ENCODE measurements at regions not wholly inside any gene's neighbourhood (a gene's known extent, or its start where the extent isn't known, plus 50 kb on each side); places are given as distances from the start of the nearest gene placed in this dataset.

DNA sequence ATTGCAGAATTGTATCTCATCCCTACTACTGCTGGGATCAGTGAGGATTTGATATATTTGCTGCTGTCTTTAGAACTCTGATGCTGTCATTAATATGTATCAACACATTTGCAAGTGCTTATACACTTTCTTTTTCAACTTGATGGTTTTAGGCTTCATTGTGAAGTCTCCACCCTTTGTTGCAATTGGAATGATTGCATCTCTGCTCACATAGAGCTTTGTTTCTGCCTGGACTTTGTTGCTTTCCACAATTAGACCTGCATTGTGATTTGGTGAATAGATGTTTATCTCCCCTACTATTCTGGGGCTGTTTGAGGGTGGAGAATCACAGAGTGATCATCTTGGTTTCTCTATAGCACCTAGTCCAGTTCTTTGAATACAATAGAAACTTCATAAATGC is 666.7 kb downstream of the EPM2A start:
- Histone ChIP-seq H3K4me2 (ENCODE audit: low read length) (no peak overlapping the region), H3K27me3 (ENCODE audit: insufficient read depth, low read length) (no peaks in the 10 kb centered on the region), H2AFZ (ENCODE audit: low read length) (no peak overlapping the region), H3K27ac (ENCODE audit: low read depth, low read length, poor library complexity, severe bottlenecking) (no peak overlapping the region), H3K9ac (ENCODE audit: low read length) (no peak overlapping the region), H4K20me1 (ENCODE audit: insufficient read depth, low read length) (no peaks in the 10 kb centered on the region), H3K79me2 (ENCODE audit: insufficient read depth, low read length) (no peaks in the 10 kb centered on the region), H3K9me2 (ENCODE audit: low read depth, low read length) (no peaks in the 10 kb centered on the region), H3K9me3 (ENCODE audit: low read length) (no peaks in the 10 kb centered on the region), H3F3A (ENCODE audit: insufficient read depth, low read length) (no peaks in the 10 kb centered on the region), H3K4me3 (ENCODE audit: low read depth, low read length, poor library complexity, severe bottlenecking) (no peak overlapping the region), H3K4me1 (ENCODE audit: insufficient read depth, low read length, severe bottlenecking) (no peaks in the 10 kb centered on the region), H3K36me3 (ENCODE audit: insufficient read depth, low read length) (no peaks in the 10 kb centered on the region)
- TF ChIP-seq, protein P1, sequence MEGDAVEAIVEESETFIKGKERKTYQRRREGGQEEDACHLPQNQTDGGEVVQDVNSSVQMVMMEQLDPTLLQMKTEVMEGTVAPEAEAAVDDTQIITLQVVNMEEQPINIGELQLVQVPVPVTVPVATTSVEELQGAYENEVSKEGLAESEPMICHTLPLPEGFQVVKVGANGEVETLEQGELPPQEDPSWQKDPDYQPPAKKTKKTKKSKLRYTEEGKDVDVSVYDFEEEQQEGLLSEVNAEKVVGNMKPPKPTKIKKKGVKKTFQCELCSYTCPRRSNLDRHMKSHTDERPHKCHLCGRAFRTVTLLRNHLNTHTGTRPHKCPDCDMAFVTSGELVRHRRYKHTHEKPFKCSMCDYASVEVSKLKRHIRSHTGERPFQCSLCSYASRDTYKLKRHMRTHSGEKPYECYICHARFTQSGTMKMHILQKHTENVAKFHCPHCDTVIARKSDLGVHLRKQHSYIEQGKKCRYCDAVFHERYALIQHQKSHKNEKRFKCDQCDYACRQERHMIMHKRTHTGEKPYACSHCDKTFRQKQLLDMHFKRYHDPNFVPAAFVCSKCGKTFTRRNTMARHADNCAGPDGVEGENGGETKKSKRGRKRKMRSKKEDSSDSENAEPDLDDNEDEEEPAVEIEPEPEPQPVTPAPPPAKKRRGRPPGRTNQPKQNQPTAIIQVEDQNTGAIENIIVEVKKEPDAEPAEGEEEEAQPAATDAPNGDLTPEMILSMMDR (IDR thresholded peaks at IDR 0.05; ENCODE audit: low read length) = no peak

DNA sequence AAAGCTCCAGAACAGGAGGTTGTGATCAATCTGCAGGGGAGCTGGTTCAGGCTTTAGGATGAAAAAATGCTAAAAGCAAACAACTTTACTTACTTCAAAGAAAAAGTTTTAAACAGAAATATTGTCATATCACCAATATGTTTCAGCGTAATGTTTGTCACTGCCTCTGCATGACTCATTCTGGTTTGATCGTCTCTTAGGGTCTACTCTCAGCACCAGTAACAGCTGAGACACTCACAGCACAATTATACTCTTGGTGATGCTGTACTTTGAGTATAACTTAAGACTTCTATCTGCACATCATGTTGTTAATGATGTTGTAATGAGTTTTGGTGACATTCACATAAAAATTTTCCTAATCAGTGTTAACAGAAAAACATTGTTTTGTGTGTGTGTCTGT is 665.4 kb downstream of the EPM2A start:
- no peaks in the 10 kb centered on the region for H3F3A ChIP-seq (ENCODE audit: insufficient read depth, low read length)
- H3K79me2 ChIP-seq (ENCODE audit: insufficient read depth, low read length) = no peaks in the 10 kb centered on the region
- H3K4me3 ChIP-seq (ENCODE audit: low read depth, low read length, poor library complexity, severe bottlenecking) = no peak overlapping the region
- H3K27me3 ChIP-seq (ENCODE audit: insufficient read depth, low read length) = no peaks in the 10 kb centered on the region
- no peak overlapping the region for H3K4me2 ChIP-seq (ENCODE audit: low read length)
- H2AFZ ChIP-seq (ENCODE audit: low read length) = no peak overlapping the region
- TF ChIP-seq, protein P1 (IDR thresholded peaks at IDR 0.05; ENCODE audit: low read length) = no peak
- no peak for TF ChIP-seq EZH2 (IDR thresholded peaks at IDR 0.05; ENCODE audit: borderline replicate concordance, low read length)
- no peak overlapping the region for H3K27ac ChIP-seq (ENCODE audit: low read depth, low read length, poor library complexity, severe bottlenecking)
- H3K4me1 ChIP-seq (ENCODE audit: insufficient read depth, low read length, severe bottlenecking) = no peaks in the 10 kb centered on the region
- H4K20me1 ChIP-seq (ENCODE audit: insufficient read depth, low read length) = no peaks in the 10 kb centered on the region
- no peak overlapping the region for H3K9ac ChIP-seq (ENCODE audit: low read length)
- no peaks in the 10 kb centered on the region for H3K9me3 ChIP-seq (ENCODE audit: low read length)
- H3K36me3 ChIP-seq (ENCODE audit: insufficient read depth, low read length) = no peaks in the 10 kb centered on the region
- H3K9me2 ChIP-seq (ENCODE audit: low read depth, low read length) = no peaks in the 10 kb centered on the region

DNA sequence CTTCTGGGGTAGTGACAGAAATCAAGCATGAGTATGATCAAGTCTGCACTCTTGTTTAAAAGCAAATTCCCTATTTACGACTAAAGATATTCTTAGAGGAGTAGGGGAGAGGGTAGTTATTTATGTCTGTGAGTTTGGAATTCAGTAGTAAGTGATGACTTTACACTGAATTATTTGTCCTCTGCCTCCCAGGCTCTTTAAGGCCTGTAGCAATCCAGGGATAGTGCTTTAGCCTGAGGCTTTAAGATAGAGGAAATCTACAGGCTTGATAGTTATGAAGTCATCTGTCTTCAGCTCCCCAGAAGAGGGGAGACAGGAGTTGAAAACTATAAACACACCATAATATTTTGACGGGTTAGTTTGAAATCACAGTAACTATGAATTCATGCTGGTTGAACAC is 664.5 kb downstream of the EPM2A start:
- Histone ChIP-seq H2AFZ (ENCODE audit: low read length) (no peak overlapping the region), H4K20me1 (ENCODE audit: insufficient read depth, low read length) (no peaks in the 10 kb centered on the region), H3K4me2 (ENCODE audit: low read length) (no peak overlapping the region), H3K27me3 (ENCODE audit: insufficient read depth, low read length) (no peaks in the 10 kb centered on the region), H3K36me3 (ENCODE audit: insufficient read depth, low read length) (no peaks in the 10 kb centered on the region), H3K9ac (ENCODE audit: low read length) (no peak overlapping the region), H3K9me3 (ENCODE audit: low read length) (no peaks in the 10 kb centered on the region), H3K79me2 (ENCODE audit: insufficient read depth, low read length) (no peaks in the 10 kb centered on the region), H3K27ac (ENCODE audit: low read depth, low read length, poor library complexity, severe bottlenecking) (no peak overlapping the region), H3F3A (ENCODE audit: insufficient read depth, low read length) (no peaks in the 10 kb centered on the region), H3K9me2 (ENCODE audit: low read depth, low read length) (no peaks in the 10 kb centered on the region), H3K4me1 (ENCODE audit: insufficient read depth, low read length, severe bottlenecking) (no peaks in the 10 kb centered on the region), H3K4me3 (ENCODE audit: low read depth, low read length, poor library complexity, severe bottlenecking) (no peak overlapping the region)
- TF ChIP-seq EZH2 (IDR thresholded peaks at IDR 0.05; ENCODE audit: borderline replicate concordance, low read length) = no peak

DNA sequence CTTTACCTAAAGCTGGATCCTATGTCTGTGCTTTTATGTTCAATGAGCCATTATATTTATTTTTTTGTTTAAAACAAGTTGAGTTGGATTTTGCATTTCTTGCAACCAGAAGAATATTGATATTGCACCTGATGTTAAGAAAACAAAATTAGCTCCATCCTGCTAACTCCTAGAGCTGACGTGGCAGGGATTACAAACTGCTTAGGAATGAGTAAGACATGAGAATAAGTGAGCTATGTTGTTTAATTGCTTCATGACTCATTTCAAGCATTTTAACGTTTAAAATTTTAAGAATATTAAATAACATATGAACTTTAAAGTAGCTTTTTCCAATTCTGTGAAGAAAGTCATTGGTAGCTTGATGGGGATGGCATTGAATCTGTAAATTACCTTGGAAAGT is 663.5 kb downstream of the EPM2A start:
- no peak for TF ChIP-seq EZH2 (IDR thresholded peaks at IDR 0.05; ENCODE audit: borderline replicate concordance, low read length)
- TF ChIP-seq, protein P1 (IDR thresholded peaks at IDR 0.05; ENCODE audit: low read length) = no peak
- no peak overlapping the region for H3K4me2 ChIP-seq (ENCODE audit: low read length)
- H4K20me1 ChIP-seq (ENCODE audit: insufficient read depth, low read length) = no peaks in the 10 kb centered on the region
- H2AFZ ChIP-seq (ENCODE audit: low read length) = no peak overlapping the region
- H3K79me2 ChIP-seq (ENCODE audit: insufficient read depth, low read length) = no peaks in the 10 kb centered on the region
- no peaks in the 10 kb centered on the region for H3K9me3 ChIP-seq (ENCODE audit: low read length)
- no peaks in the 10 kb centered on the region for H3K36me3 ChIP-seq (ENCODE audit: insufficient read depth, low read length)
- H3K4me3 ChIP-seq (ENCODE audit: low read depth, low read length, poor library complexity, severe bottlenecking) = no peak overlapping the region
- H3K9ac ChIP-seq (ENCODE audit: low read length) = no peak overlapping the region
- no peak overlapping the region for H3K27ac ChIP-seq (ENCODE audit: low read depth, low read length, poor library complexity, severe bottlenecking)
- no peaks in the 10 kb centered on the region for H3K9me2 ChIP-seq (ENCODE audit: low read depth, low read length)
- no peaks in the 10 kb centered on the region for H3K27me3 ChIP-seq (ENCODE audit: insufficient read depth, low read length)
- no peaks in the 10 kb centered on the region for H3K4me1 ChIP-seq (ENCODE audit: insufficient read depth, low read length, severe bottlenecking)
- no peaks in the 10 kb centered on the region for H3F3A ChIP-seq (ENCODE audit: insufficient read depth, low read length)

All from OCI-LY1 (cell line).